GM12878 (cell line): ENCODE measurements at regions not wholly inside any gene's neighbourhood (a gene's known extent, or its start where the extent isn't known, plus 50 kb on each side); places are given as distances from the start of the nearest gene placed in this dataset.

Source experiments
- ATAC-seq: fragments of 200-7000 bp; cut with Tn5 transposase; 3 replicates; pipeline ENCODE4 v1.9.1; 2020; ENCODE audit warnings: mild to moderate bottlenecking, moderate library complexity
- BruUV-seq: library from RNA; stranded (reverse); fragments of 400-500 nt; replicated peaks from 2 replicates; lab custom pipeline; 2021; lab: Mats Ljungman, UMichigan
- CTCF ChIA-PET: fragments of 300-600 bp; sonication (Branson Sonifier 250); formaldehyde crosslinking; extraction: SDS; loops from one replicate; lab custom pipeline; 2021; ENCODE audit warnings: inconsistent platforms; lab: Yijun Ruan, JAX
- POLR2A ChIA-PET: fragments of 350-600 bp; formaldehyde crosslinking; extraction: SDS; loops from one replicate; lab custom pipeline; 2021; ENCODE audit warnings: inconsistent platforms; lab: Charles Lee
- RAD21 ChIA-PET: fragments of 300-600 bp; sonication (Branson Sonifier 250); formaldehyde crosslinking; loops from one replicate; lab custom pipeline; 2023; ENCODE audit warnings: antibody characterized with exemption; ENCODE audit not compliant: unreplicated experiment; lab: Charles Lee
- SMC1A ChIA-PET: fragments of 300-600 bp; sonication (Branson Sonifier 250); formaldehyde crosslinking; loops from one replicate; lab custom pipeline; 2023; ENCODE audit not compliant: unreplicated experiment, uncharacterized antibody; lab: Charles Lee
- DNase-seq: peaks from one replicate; pipeline ENCODE4 v3.0.0-alpha.2; 2011; ENCODE audit warnings: low read depth, low spot score
- FAIRE-seq: peaks from 3 replicates; lab custom pipeline; 2011; peaks lifted over from hg19 to GRCh38; lab: Jason Lieb, UNC
- H2AFZ ChIP-seq: 2 replicates; pipeline ENCODE4 v1.6.0; 2011; ENCODE audit warnings: low read depth, low read length, control low read depth; ENCODE audit not compliant: control insufficient read depth
- H3K27ac ChIP-seq: 2 replicates; pipeline ENCODE4 v1.5.1; 2011; ENCODE audit warnings: control low read depth; ENCODE audit not compliant: control insufficient read depth, insufficient read depth
- H3K27me3 ChIP-seq, 2 experiments: replicated peaks in 1 of 2; 2 replicates each; pipeline versions ENCODE4 v1.6.0 to v1.6.1; 2011; ENCODE audit warnings: low read length in 1 of 2; ENCODE audit not compliant: control insufficient read depth in 2 of 2, insufficient read depth in 2 of 2
- H3K36me3 ChIP-seq, 2 experiments: 2 replicates each; pipeline ENCODE4 v1.5.1; 2011; ENCODE audit warnings: low read length in 1 of 2; ENCODE audit not compliant: control insufficient read depth in 2 of 2, insufficient read depth in 2 of 2
- H3K4me1 ChIP-seq: 2 replicates; pipeline ENCODE4 v1.6.1; 2011; ENCODE audit warnings: mild to moderate bottlenecking, low read length, moderate library complexity, mixed read lengths; ENCODE audit not compliant: control insufficient read depth, insufficient read depth
- H3K4me2 ChIP-seq: 2 replicates; pipeline ENCODE4 v1.6.0; 2011; ENCODE audit warnings: control low read depth; ENCODE audit not compliant: control insufficient read depth, insufficient read depth
- H3K4me3 ChIP-seq: fragments of 200-600 bp; sonication (generic); 2 replicates; pipeline ENCODE4 v1.5.1; 2016
- H3K79me2 ChIP-seq: 2 replicates; pipeline ENCODE4 v1.6.0; 2011; ENCODE audit warnings: low read length; ENCODE audit not compliant: control insufficient read depth, insufficient read depth
- H3K9ac ChIP-seq: 2 replicates; pipeline ENCODE4 v1.8.0; 2011; ENCODE audit warnings: low read length, control low read depth, mixed read lengths; ENCODE audit not compliant: control insufficient read depth, insufficient read depth
- H3K9me3 ChIP-seq: replicated peaks from 3 replicates; pipeline ENCODE4 v1.5.1; 2011; ENCODE audit warnings: mild to moderate bottlenecking, low read length; ENCODE audit not compliant: control insufficient read depth, insufficient read depth
- H4K20me1 ChIP-seq: 2 replicates; pipeline ENCODE4 v1.6.0; 2011; ENCODE audit not compliant: control insufficient read depth, insufficient read depth
- ASH2L ChIP-seq: fragments of 300-600, 200-600 bp; sonication (generic); IDR thresholded peaks from 2 replicates; pipeline ENCODE4 v1.6.1; 2017; ENCODE audit warnings: low read depth, mild to moderate bottlenecking, borderline replicate concordance
- ATF3 ChIP-seq: IDR thresholded peaks from 2 replicates; pipeline ENCODE4 v1.6.1; 2011; ENCODE audit warnings: low read depth, mild to moderate bottlenecking, low read length, moderate library complexity, borderline replicate concordance; ENCODE audit errors: extremely low read depth
- E2F4 ChIP-seq: IDR thresholded peaks from 2 replicates; pipeline ENCODE4 v1.6.1; 2012; ENCODE audit warnings: low read depth, low read length, improper control_type of control experiment
- EGR1 ChIP-seq, 2 experiments: IDR thresholded peaks; 1 replicate in 1 of 2; 2 replicates in 1 of 2; pipeline ENCODE4 v1.6.1; 2011 to 2012; ENCODE audit warnings: low read depth in 2 of 2, low read length in 2 of 2, borderline replicate concordance in 1 of 2, mild to moderate bottlenecking in 1 of 2, moderate library complexity in 1 of 2
- EP300 ChIP-seq, 2 experiments: fragments of 150-350 bp in 1 of 2; IDR thresholded peaks; 2 replicates each; pipeline ENCODE4 v1.6.1; 2011 to 2012; ENCODE audit warnings: low read depth in 2 of 2, low read length in 2 of 2, borderline replicate concordance in 1 of 2, improper control_type of control experiment in 1 of 2, inconsistent platforms in 1 of 2; ENCODE audit not compliant: control insufficient read depth in 1 of 2
- ESRRA ChIP-seq: IDR thresholded peaks from 2 replicates; pipeline ENCODE4 v1.6.1; 2012; ENCODE audit warnings: mild to moderate bottlenecking, low read length, improper control_type of control experiment
- IKZF1 ChIP-seq: fragments of 450-650 bp; conservative IDR thresholded peaks from 2 replicates; pipeline ENCODE4 v1.6.1; 2017; ENCODE audit warnings: antibody characterized with exemption, mild to moderate bottlenecking
- KAT2A ChIP-seq: conservative IDR thresholded peaks from 2 replicates; pipeline ENCODE4 v1.6.1; 2011; ENCODE audit warnings: low read depth, low read length; ENCODE audit not compliant: control insufficient read depth
- NFYB ChIP-seq: IDR thresholded peaks from 2 replicates; pipeline ENCODE4 v1.6.1; 2011; ENCODE audit warnings: low read depth, mild to moderate bottlenecking, low read length, improper control_type of control experiment, moderate library complexity; ENCODE audit not compliant: insufficient read depth
- RB1 ChIP-seq: fragments of 450-650 bp; formaldehyde crosslinking; IDR thresholded peaks from 2 replicates; pipeline ENCODE4 v1.6.1; 2017; ENCODE audit warnings: mild to moderate bottlenecking, borderline replicate concordance
- RFX5 ChIP-seq: IDR thresholded peaks from 2 replicates; pipeline ENCODE4 v1.6.1; 2011; ENCODE audit warnings: low read depth, low read length, improper control_type of control experiment
- SMAD5 ChIP-seq: IDR thresholded peaks from 2 replicates; pipeline ENCODE4 v1.6.1; 2016; ENCODE audit warnings: antibody characterized with exemption, low read depth
- WRNIP1 ChIP-seq: IDR thresholded peaks from 2 replicates; pipeline ENCODE4 v1.6.1; 2011; ENCODE audit warnings: low read depth, low read length, improper control_type of control experiment, borderline replicate concordance
- YBX1 ChIP-seq: fragments of 450-650 bp; IDR thresholded peaks from 2 replicates; pipeline ENCODE4 v1.6.1; 2016; ENCODE audit warnings: antibody characterized with exemption
- ZNF622 ChIP-seq: fragments of 450-650 bp; IDR thresholded peaks from 2 replicates; pipeline ENCODE4 v1.6.1; 2017; ENCODE audit warnings: mild to moderate bottlenecking, inconsistent platforms
- WGBS: methylation state at CpG from one replicate; pipeline ENCODE4 v1.1.6; 2016; ENCODE audit warnings: low lambda C conversion rate; ENCODE audit not compliant: insufficient replicate concordance, insufficient coverage; ENCODE audit errors: missing lambda C conversion rate; 5-methylcytosine and 5-hydroxymethylcytosine counted together
- in situ Hi-C: fragments of 300-500 bp; cut with MboI; formaldehyde crosslinking; loops from 9 replicates; pipeline ENCODE4 v1.14.3; 2018; ENCODE audit warnings: mixed read lengths
- intact Hi-C: fragments of 100-400 bp; cut with micrococcal nuclease; formaldehyde crosslinking; loops from one replicate; pipeline ENCODE4 v1.14.2; 2022; ENCODE audit not compliant: unreplicated experiment
- TF ChIP-seq, protein P1 (sequence below): fragments of 450-650 bp; IDR thresholded peaks from 2 replicates; pipeline ENCODE4 v1.6.1; 2017; ENCODE audit warnings: borderline replicate concordance
- TF ChIP-seq, protein P2 (sequence below): fragments of 450-650 bp; IDR thresholded peaks from 2 replicates; pipeline ENCODE4 v1.6.1; 2017; ENCODE audit warnings: mild to moderate bottlenecking, moderate library complexity
- TF ChIP-seq, protein P3 (sequence below): IDR thresholded peaks from 2 replicates; pipeline ENCODE4 v1.6.1; 2011; ENCODE audit warnings: borderline replicate concordance, low read depth, mild to moderate bottlenecking, moderate library complexity, mixed read lengths, low read length; ENCODE audit not compliant: insufficient read depth; ENCODE audit errors: extremely low read length

DNA sequence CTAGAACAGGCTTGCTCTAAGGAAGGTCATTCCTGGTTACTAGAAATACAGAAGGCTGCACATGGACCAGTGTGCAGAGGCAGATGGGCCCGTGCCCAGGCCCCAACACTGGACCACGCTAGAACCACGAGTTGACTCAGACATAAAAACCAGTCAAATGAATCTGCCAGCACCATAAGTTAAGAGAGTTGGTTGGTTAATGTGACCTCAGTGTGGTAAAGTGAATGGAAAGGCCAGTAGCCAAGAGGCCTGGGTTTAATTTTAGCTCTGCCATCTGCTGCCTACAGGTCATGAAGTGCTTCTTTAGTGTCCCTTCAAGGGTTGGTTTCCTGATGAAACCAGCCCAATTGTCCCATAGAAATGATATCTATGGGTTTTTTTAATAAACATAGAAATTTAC lies 329.6 kb upstream of the NRP1 start:
- no peaks in the 10 kb centered on the region for H3K36me3 ChIP-seq
- RAD21 ChIA-PET, result no interaction called here
- SMC1A ChIA-PET, result no interaction called here
- ATAC-seq (no peak), FAIRE-seq (no peak), DNase-seq (no peak)
- intact Hi-C loops, result no loop called here
- BruUV-seq, result no TSS peak
- CTCF ChIA-PET, result no interaction called here
- H3K27me3 ChIP-seq, result no peaks in the 10 kb centered on the region
- in situ Hi-C loops, result no loop called here
- H3K27ac ChIP-seq, result no peak overlapping the region
- H3K4me1 ChIP-seq, result no peaks in the 10 kb centered on the region
- no peak overlapping the region for H3K9ac ChIP-seq
- 17% methylated on average over 3 of the region's 3 CpGs for WGBS
- H3K4me2 ChIP-seq, result no peak overlapping the region
- no peak overlapping the region for H3K4me3 ChIP-seq
- no peaks in the 10 kb centered on the region for H4K20me1 ChIP-seq
- POLR2A ChIA-PET, result no interaction called here
- TF ChIP-seq NFYB (no peak), ZNF622 (no peak), ESRRA (no peak), EGR1 (IDR thresholded peaks at IDR 0.05; ENCODE audit: borderline replicate concordance in 1 of 2, low read depth in 2 of 2, low read length in 2 of 2) (no peak), ASH2L (no peak), YBX1 (no peak), KAT2A (no peak), WRNIP1 (no peak), RFX5 (no peak), EP300 (IDR thresholded peaks at IDR 0.05; ENCODE audit: borderline replicate concordance in 1 of 2, control insufficient read depth in 1 of 2, low read depth in 2 of 2, low read length in 2 of 2) (no peak), IKZF1 (no peak), E2F4 (no peak), SMAD5 (no peak), ATF3 (no peak), RB1 (no peak)
- TF ChIP-seq, protein P1, sequence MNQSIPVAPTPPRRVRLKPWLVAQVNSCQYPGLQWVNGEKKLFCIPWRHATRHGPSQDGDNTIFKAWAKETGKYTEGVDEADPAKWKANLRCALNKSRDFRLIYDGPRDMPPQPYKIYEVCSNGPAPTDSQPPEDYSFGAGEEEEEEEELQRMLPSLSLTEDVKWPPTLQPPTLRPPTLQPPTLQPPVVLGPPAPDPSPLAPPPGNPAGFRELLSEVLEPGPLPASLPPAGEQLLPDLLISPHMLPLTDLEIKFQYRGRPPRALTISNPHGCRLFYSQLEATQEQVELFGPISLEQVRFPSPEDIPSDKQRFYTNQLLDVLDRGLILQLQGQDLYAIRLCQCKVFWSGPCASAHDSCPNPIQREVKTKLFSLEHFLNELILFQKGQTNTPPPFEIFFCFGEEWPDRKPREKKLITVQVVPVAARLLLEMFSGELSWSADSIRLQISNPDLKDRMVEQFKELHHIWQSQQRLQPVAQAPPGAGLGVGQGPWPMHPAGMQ, result no peak
- TF ChIP-seq, protein P2, sequence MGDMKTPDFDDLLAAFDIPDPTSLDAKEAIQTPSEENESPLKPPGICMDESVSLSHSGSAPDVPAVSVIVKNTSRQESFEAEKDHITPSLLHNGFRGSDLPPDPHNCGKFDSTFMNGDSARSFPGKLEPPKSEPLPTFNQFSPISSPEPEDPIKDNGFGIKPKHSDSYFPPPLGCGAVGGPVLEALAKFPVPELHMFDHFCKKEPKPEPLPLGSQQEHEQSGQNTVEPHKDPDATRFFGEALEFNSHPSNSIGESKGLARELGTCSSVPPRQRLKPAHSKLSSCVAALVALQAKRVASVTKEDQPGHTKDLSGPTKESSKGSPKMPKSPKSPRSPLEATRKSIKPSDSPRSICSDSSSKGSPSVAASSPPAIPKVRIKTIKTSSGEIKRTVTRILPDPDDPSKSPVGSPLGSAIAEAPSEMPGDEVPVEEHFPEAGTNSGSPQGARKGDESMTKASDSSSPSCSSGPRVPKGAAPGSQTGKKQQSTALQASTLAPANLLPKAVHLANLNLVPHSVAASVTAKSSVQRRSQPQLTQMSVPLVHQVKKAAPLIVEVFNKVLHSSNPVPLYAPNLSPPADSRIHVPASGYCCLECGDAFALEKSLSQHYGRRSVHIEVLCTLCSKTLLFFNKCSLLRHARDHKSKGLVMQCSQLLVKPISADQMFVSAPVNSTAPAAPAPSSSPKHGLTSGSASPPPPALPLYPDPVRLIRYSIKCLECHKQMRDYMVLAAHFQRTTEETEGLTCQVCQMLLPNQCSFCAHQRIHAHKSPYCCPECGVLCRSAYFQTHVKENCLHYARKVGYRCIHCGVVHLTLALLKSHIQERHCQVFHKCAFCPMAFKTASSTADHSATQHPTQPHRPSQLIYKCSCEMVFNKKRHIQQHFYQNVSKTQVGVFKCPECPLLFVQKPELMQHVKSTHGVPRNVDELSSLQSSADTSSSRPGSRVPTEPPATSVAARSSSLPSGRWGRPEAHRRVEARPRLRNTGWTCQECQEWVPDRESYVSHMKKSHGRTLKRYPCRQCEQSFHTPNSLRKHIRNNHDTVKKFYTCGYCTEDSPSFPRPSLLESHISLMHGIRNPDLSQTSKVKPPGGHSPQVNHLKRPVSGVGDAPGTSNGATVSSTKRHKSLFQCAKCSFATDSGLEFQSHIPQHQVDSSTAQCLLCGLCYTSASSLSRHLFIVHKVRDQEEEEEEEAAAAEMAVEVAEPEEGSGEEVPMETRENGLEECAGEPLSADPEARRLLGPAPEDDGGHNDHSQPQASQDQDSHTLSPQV, result no peak
- TF ChIP-seq, protein P3, sequence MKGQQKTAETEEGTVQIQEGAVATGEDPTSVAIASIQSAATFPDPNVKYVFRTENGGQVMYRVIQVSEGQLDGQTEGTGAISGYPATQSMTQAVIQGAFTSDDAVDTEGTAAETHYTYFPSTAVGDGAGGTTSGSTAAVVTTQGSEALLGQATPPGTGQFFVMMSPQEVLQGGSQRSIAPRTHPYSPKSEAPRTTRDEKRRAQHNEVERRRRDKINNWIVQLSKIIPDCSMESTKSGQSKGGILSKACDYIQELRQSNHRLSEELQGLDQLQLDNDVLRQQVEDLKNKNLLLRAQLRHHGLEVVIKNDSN, result no peak
- TF ChIP-seq, all 136 proteins: peak for 0
- H3K9me3 ChIP-seq, result no peaks in the 10 kb centered on the region; the same call in 2 of the 3 replicates
- H3K79me2 ChIP-seq, result no peaks in the 10 kb centered on the region
- no peak overlapping the region for H2AFZ ChIP-seq
